GM23338 (cell line): ENCODE measurements at regions not wholly inside any gene's neighbourhood (a gene's known extent, or its start where the extent isn't known, plus 50 kb on each side); places are given as distances from the start of the nearest gene placed in this dataset.

Source experiments
- CTCF ChIP-seq, 2 experiments: fragments of 200-600 bp in 1 of 2; sonication (generic) in 1 of 2; conservative IDR thresholded peaks; 2 replicates each; pipeline versions ENCODE4 v1.5.1 to v1.6.1; 2016 to 2017; ENCODE audit warnings: antibody characterized with exemption in 2 of 2, low read depth in 2 of 2, mild to moderate bottlenecking in 2 of 2, moderate library complexity in 1 of 2
- JUNB ChIP-seq: IDR thresholded peaks from one replicate; pipeline ENCODE4 v1.6.1; 2016; ENCODE audit warnings: antibody characterized with exemption; ENCODE audit not compliant: unreplicated experiment
- POLR2AphosphoS5 ChIP-seq: IDR thresholded peaks from 2 replicates; pipeline ENCODE4 v1.6.1; 2016; ENCODE audit warnings: antibody characterized with exemption, low read depth
- REST ChIP-seq: IDR thresholded peaks from one replicate; pipeline ENCODE4 v1.6.1; 2018; ENCODE audit warnings: antibody characterized with exemption; ENCODE audit not compliant: unreplicated experiment
- STAT1 ChIP-seq: IDR thresholded peaks from one replicate; pipeline ENCODE4 v1.6.1; 2016; ENCODE audit warnings: antibody characterized with exemption; ENCODE audit not compliant: unreplicated experiment

GRCh38 chr3:113138839-113139743 lies 72.3 kb upstream of the BOC start:
- TF ChIP-seq CTCF (conservative IDR thresholded peaks at IDR 0.05; ENCODE audit: low read depth in 2 of 2) (no peak), REST (no peak), POLR2AphosphoS5 (no peak), STAT1 (no peak), JUNB (no peak)
